ENCODE measurements at regions not wholly inside any gene's neighbourhood (a gene's known extent, or its start where the extent isn't known, plus 50 kb on each side); places are given as distances from the start of the nearest gene placed in this dataset.

DNA sequence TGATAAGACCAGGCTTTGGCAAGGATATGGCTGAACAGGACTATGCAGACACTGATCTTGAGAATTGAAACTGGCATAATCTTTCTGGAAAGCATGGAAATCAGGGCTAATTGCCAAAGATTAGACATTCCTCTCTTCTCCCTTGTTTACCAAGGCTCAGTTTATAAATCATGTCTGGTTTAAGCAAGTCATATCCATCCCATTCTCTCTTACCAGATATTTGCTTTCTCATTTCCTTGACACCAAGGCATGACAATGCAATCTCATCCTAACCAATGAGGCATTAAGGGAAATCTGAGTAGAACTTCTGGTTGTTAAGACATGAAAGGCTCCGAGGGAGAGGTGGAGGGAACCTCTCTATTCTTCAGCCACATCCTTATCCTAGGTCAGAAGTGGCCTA is 110.3 kb upstream of the CEP85L start:
- no peak for DNase-seq (ENCODE audit: low read depth)

DNA sequence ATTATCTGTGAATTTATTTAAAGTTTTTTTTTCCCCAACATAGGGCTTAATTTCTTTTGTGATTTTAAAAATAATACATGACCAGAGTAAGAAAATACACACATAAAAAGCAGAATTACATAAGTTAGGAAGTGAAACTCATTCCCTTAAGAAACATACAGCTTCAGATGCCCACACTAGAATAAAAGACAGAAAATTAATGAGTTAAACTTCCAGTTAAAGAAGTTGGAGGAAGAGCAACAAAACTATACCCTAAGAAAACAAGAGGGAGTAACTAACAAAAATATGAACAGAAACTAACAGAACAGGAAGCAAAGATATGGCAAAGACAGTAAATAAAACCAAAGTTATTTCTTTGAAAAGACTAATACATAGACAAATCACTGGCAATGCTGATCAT is 107.6 kb upstream of the CEP85L start:
- DNase-seq (ENCODE audit: low read depth), result no peak

DNA sequence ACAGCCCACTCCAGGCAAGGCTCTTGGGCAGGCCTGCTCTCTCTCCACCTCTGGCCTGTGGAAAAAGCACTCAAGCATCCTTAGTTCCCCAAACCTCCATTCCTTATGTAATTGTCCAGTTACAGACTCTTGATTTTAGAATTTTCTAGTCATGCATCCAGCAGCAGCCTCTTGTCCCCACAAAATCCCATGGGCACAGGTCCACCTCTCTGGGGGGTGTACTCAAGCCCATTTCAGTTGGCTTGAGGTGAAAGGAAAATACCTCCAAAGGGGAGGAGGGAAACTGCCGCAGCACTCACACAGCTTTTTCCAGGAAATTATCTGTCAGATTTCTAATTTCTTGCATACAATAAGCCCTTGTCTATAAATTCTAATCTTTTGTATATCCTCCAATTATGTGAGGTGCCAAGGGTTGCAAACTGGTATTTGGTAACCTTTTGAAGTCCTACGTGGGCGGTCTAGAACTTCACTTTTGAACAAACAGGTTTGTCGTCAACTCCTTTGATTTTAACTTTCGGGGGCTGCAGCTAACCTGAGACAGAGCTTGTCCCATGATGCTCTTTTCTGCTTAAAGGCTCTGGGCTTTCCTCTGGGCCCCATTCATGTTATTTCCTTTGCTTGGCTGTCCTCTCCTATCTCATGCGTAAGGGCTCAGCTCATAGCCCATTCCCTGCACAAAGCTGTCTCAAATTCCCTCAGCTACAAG is 104.7 kb upstream of the CEP85L start:
- DNase-seq (ENCODE audit: low read depth), result no peak

DNA sequence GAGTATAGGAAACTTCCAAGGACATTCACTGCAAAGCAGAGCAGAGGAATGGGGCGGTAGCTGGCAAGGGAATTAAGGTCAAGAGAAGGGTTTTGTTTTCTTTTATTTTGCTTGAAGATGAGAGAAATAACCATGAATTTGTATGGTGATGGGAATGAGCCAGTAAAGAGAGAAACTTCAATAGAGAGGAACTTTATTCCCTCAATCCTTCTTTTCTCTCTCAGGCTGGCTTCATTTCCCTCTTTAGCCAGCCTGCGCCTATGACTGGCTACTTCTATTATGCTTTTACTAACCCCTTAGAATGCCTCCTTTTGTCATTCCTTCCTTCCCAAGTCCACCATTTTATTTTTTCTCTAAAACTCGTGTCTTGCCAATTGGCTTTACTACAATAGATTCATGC is 101.4 kb upstream of the CEP85L start:
- DNase-seq (ENCODE audit: low read depth), result no peak

DNA sequence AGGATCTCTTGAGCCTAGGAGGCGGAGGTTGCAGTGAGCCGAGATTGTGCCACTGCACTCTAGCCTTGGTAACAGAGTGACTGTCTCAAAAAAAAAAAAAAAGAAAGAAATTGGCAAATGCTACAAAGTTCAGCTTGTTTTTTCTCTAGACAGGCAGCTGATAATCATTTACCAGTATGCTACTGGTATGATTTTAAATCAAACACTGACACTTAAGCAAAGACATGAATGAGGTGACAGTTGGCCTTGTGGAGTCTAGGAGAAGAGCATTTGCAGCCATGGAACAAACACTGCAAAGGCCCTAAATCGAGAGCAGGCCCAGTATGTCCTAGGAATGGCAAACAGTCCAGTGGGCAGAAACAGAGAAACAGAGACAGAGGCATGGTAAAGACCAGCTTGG is 99.7 kb upstream of the CEP85L start:
- no peak for DNase-seq (ENCODE audit: low read depth)

DNA sequence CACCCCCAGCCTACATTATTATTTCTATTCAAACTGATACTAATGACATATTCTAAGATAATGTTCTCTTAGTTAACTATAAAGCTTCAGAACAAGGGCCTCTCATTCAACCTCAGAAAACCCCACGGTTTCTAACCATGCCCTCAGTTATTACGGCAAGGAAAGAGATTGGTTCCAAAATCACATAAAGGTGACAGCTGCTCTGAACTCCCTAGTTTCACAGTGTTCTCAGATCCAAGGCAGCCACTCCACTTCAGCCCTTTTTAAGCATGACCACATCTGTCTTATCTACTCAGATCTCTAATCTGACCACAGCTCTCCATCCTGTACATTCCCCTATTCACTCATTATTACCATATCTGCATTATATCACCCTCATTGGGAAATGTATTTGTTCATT is 98.8 kb upstream of the CEP85L start:
- no peak for DNase-seq (ENCODE audit: low read depth)

DNA sequence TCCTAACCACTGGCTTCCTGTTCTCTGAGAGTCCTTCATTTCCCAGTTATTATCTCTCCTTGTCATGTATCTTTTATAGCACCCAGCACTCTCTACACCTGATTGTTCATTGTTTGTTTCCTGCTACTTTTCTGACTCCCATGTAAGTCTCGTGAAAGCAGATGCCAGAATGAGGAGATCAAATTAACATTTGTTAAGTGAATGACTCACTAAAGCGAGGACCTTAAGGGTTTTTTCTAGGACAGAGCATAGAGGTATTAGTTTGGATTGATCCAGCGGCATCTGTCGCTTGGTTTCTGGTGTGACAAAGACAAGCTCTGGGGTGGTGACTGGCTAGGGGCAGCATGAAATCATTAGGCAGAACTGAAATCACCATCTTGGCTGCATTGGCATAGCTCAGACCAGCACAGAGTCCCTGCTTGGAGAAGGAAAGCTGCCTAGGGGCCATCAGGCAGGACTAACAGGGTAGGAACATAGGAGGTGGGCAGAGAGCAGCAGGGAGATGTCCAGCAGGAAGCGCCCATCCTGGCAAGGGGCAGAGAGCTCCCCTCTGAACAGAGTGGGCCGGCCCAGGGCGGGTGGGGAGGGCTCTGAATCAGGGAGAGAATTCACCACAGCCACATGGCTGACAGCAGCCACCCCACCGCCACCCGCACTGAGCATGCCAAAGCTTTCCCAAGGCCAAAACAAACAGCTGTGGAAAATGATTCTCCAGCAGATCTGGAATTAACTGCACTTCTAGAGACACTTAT is 97.1 kb upstream of the CEP85L start:
- no peak for DNase-seq (ENCODE audit: low read depth)

DNA sequence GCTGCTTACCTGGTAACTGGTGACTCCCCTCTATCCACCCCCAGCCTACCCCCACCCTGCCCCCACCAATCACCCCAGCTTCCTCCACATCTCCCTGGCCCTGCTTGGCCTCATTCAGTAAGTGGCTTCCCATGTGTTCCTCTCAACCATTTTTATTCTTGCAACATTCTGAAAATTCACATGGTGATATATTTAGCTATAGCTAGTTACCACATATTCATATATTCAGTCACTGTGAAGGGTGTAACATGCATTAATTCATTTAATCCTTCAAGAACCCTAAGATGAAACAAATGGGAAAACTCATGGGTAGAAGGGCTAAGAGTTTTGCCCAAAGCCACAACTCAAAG is 95.4 kb upstream of the CEP85L start:
- no peak for DNase-seq (ENCODE audit: low read depth)

DNA sequence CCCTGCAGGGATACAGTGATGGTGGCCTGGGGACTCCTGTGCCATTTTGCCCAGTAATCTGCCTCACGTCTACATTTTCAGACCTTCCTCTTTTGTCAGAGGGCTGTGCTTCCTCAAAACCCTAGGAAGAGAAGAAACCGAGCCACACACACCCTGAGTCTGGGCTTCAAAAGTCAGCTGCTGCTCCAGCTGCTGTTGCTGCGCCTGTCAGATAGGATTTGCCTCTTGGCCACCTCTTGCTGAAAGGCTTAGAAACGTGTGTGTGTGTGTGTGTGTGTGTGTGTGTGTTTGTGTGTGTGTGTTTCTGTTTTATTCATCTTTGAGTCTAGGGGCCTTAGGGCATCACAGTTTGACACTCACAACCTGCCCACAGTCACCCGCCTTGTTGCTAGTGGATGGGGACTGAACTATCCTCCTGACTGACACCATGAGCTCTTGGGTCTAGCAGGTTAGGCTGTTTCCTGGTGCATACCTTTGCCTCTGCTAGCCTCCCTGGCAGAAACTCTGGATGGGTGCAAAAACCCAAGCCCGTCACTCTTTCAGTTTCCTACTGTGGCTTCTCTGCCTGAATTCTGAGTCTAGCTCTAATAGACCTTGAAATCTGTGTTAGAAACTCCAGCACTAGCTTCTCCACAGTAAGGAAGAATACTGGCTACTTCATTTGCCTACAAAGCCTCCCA is 94.9 kb upstream of the CEP85L start:
- DNase-seq (ENCODE audit: low read depth), result no peak

DNA sequence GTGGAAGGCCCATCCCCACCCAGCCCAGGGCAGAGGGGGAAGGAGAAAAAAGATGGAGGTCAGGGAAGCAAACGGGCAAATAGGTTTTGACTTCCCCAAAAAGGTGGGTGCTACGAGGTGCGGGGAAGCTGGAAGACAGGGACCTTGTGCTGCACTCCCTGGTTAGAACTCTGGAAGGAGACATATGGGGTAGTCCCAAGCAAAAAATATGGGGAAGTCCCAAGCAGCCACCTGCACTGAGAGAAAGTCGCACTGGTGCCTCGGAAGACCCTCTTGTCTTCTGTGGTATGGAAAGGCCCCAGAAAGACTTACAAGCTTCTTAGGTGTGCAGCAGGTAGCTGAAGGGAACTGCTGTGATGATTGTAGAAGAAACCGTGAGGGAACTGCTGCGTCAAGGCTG is 93.8 kb upstream of the CEP85L start:
- no peak for DNase-seq (ENCODE audit: low read depth)

DNA sequence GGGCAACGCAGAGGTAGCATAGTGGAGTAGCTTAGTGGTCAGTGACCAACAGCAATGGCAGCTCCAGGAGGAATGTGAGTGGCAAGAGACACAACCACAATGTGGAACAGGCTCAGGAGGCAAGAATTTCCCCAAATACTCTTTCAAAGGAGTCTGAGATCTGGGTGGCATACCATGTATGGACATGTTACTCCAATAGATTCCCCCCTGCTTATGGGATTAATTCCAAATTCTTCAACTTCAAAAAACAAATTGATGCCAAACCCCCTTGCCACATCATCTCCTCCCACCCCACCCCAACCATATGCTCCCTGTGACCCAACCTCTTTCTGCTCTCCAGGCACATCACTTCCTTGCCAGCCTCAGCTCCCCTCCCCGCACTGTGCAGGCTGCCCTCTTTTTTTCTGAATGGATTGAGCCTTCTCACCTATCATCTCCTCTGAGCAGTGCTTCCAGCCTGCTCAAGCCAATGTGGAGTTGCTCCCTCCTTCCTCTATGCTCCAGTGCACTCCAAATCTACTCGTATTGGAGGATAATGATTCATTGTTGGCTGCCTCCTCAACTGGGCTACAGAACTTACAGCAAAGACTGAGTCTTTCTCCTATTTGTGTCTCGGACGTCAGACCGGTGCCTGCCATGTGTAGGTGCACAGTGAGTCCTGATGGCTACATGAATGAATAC is 93.0 kb upstream of the CEP85L start:
- DNase-seq (ENCODE audit: low read depth), result no peak

DNA sequence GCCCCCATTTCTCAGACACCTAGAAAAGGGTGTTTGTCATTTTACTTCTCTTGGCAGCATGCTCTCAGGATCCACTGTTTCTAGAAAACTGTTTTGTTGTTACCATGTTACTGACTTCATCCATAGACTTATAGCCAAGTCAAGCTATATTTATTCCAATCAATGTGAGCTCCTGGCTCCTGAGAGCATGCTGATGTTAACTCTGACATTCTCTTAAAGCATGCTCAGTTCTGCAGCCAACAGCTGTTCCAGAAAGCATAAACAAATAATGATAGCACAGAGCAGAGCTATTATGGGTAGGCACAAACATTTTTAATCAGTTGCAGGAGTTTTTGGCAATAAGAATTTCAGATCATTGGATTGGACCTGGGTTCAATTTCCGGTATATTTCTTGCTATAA is 92.4 kb upstream of the CEP85L start:
- DNase-seq (ENCODE audit: low read depth), result no peak

DNA sequence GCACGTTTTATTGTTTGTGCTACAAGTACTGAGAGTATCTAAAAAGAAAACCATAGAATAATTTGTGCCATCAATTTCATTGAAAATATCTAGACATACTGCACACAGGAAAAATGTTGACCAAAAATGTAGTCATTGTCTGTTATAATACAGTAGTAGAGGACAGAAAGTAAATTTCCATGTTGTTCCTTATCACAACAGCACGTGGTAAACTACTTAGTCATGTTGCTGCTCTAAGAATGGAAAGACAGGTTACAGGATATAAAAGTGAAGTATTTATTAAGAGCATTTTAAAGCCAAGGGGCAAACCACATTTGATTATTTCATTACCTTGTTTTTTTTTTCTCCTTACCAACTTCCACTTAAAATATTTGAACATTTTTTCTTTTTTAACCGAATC is 89.0 kb upstream of the CEP85L start:
- DNase-seq (ENCODE audit: low read depth), result no peak

DNA sequence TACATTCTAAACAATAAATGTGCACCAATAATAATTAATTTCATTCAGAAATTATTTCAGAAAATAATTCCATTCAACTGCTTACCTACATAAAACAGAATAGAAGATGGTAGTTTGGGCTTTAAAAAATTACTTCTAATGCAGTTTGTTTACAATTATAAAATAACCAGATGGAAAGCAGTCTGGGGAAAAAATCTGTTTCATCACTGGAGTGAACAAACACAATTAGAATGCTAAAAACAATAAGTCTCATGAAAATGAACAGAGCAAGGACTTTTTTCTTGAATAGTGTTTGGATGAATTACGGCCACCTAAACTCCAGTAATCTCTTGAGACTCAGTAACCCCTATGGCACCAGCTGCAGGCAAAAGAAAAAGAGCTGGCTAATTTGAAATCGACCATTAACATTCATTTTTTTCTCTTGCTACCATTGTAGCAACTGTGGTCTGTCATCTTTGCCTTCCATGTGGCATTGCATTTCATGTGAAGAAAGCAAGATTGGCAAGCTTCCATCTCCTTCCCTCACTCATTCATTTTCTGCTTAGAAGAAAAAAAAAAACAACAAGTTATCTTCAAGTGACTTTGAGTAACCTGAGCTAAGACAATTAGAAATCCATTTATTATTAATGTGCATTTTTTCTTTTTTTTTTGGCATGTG is 88.4 kb upstream of the CEP85L start:
- no peak for DNase-seq (ENCODE audit: low read depth)

DNA sequence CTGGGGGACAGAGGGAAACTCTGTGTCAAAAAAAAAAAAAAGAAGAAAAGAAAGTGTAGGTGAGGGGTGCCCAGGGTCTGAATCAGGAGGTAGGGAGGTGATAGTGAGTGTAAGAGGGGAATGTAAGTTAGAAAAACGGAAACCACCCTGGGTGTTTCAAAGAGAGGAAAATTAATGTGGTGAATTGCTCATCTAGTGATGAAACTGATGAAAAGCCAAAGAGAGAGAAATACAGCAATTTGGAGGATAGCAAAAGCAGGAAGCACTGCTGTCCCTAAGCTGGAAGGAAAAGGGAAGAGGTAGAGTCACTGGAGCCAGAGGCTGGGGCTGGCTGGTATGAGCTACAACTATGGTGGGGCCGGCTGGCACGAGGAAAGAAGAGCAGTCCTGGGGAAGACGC is 85.0 kb upstream of the CEP85L start:
- no peak for DNase-seq (ENCODE audit: low read depth)

DNA sequence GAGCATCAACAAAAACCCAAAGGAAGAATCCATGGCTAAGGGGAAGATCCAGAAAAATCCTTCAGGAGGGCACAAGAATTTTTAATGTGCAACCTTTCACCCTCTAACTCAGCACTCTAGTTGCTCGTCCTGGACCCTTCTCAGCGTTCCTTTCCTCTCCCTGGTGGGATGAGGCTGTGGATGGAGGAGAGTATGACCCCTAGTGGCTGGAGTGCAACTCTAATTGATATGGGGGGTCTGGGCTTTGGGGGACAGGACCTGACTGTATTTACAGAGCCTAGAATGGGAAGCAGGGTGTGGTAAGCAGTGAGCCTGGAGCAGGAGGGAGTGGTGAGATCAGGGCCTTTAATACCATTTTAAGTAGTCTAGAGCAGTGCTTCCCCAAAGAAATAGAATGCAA is 83.9 kb upstream of the CEP85L start:
- DNase-seq (ENCODE audit: low read depth), result no peak

DNA sequence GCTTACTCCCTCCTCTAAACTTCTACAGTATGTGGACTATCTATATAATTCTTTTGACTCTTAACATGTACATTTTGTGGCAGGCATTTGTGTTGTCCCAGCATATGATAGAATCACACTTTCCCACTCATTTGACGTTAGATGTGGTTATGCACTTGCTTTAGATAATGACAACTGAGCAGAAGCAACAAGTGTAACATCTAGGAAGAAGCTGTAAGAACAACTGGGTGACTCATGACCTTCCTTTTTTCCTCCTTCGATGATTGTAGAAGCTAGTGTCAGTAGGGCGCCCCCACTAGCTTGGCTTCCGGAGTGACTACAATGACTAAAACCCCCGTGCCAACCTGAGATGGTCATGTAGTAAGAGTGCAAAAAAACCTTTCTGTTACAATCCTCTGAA is 74.6 kb upstream of the CEP85L start:
- DNase-seq (ENCODE audit: low read depth), result no peak

DNA sequence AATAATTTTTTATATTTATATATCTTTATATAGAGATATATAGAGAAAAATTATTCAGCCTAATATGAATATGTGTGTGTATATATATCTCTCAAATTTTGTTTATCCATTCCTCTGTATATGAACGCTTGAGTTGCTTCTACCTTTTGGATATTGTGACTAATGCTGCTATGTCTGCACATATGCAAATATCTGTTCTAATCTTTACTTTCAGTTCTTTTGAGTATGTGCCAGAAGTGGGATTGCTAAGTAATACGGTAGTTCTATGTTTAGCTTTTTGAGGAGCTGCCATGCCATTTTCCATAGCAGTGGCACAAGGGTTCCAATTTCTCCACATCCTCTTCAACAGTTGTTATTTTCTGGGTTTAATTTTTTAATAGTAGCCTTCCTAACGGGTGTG is 72.8 kb upstream of the CEP85L start:
- DNase-seq (ENCODE audit: low read depth), result no peak

DNA sequence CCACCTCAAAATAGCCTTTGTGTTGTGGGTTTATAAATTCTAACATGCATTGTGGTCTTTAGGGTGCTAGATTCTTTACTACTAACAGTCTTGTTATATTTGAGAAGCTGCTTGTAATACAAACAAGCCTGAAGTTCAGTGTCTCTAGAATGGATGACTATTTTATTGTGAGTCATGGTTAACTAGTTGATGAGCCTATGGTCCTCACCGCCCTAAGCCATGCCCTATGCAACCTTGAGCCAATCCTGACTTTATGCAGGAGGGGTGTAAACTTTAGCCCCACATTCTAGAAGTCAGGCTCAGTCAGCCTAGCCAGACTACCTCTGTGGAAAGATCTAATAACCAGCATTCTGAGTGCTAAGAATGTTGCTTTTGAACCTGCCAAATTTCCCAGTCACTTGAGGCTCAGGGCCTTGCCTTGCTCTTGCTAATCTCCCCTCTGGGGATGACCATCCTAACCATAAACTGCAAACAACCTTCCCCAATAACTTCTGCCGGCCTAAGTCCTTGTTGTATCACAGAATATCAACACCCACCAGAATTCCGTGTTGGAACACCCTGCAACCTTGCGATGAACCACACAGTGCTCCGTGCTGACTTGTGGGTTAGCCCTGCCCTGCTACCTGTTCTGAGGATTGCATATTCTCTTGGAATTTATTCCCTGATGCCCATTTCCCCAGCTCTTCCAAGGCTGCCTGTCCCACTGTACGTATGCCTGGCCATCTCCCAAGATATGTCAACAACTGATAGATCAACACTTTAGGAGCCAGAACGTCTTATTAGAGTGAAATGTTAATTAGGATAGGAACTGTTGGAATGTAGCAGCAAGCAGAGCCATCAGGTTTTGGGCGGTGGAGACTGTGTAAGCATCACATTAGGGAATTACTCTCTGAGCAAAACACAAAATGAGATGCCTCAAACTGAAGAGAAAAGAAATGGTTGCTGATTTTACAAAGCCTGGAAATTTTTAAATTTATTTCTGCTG is 71.7 kb upstream of the CEP85L start:
- no peak for DNase-seq (ENCODE audit: low read depth)

DNA sequence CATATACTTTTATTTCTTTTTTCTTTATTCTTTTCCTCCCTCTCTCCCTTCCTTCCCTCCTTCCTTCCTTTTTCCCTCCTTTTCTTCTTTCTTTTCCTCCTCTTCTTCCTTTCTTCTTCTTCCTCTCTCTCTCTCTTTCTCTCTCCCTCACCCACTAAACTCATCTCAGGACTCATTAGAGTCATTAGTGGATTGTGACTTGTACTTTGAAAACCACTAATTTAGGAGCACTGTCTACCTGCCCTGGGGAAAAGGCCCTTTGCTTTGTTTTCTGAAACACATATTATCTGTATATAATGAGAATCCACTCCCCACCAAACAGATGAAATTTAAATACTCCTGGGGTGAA is 68.7 kb upstream of the CEP85L start:
- no peak for DNase-seq (ENCODE audit: low read depth)
